Tibial artery (tissue), 4 donors: ENCODE measurements at regions not wholly inside any gene's neighbourhood (a gene's known extent, or its start where the extent isn't known, plus 50 kb on each side); places are given as distances from the start of the nearest gene placed in this dataset.

Experiments
- DNase-seq, 2 donors: peaks; one replicate each; pipeline ENCODE4 v3.0.0-alpha.2; 2019
- H3K27ac ChIP-seq, 2 donors: fragments of 200-600 bp; sonication (generic) in 1 of 2; 1 replicate in 1 of 2; 2 replicates in 1 of 2; pipeline ENCODE4 v1.5.1; 2018 to 2019; ENCODE audit warnings: mild to moderate bottlenecking in 1 of 2
- H3K27me3 ChIP-seq, 2 donors: fragments of 200-600 bp; sonication (generic) in 1 of 2; one replicate each; pipeline versions ENCODE4 v1.5.1 to v1.6.0; 2016 to 2019
- H3K36me3 ChIP-seq, 3 donors: fragments of 200-600 bp; sonication (generic) in 2 of 3; one replicate each; pipeline ENCODE4 v1.5.1; 2016 to 2019; ENCODE audit warnings: mild to moderate bottlenecking in 2 of 3
- H3K4me1 ChIP-seq, 4 donors: fragments of 200-600 bp; sonication (generic) in 2 of 4; 1 replicate in 3 of 4; 2 replicates in 1 of 4; pipeline ENCODE4 v1.5.1; 2016 to 2019
- H3K4me3 ChIP-seq, 2 donors: fragments of 200-600 bp; sonication (generic) in 1 of 2; 1 replicate in 1 of 2; 2 replicates in 1 of 2; pipeline ENCODE4 v1.5.1; 2018 to 2019; ENCODE audit warnings: mild to moderate bottlenecking in 2 of 2
- H3K9me3 ChIP-seq, 3 donors: fragments of 200-600 bp; sonication (generic) in 1 of 3; one replicate each; pipeline ENCODE4 v1.5.1; 2016 to 2019
- intact Hi-C: fragments of 100-400 bp; cut with DNase I; formaldehyde crosslinking; loops from one replicate; pipeline ENCODE4 v1.15.0; 2023; ENCODE audit warnings: low total_unique reads
- TF ChIP-seq, protein P1 (sequence below), 2 experiments: fragments of 200-600 bp in 1 of 2; fragments of 450-650 bp in 1 of 2; IDR thresholded peaks; one replicate each; pipeline ENCODE4 v1.5.1; 2017 to 2019; ENCODE audit warnings: antibody characterized with exemption in 2 of 2, mild to moderate bottlenecking in 1 of 2, moderate library complexity in 1 of 2

DNA sequence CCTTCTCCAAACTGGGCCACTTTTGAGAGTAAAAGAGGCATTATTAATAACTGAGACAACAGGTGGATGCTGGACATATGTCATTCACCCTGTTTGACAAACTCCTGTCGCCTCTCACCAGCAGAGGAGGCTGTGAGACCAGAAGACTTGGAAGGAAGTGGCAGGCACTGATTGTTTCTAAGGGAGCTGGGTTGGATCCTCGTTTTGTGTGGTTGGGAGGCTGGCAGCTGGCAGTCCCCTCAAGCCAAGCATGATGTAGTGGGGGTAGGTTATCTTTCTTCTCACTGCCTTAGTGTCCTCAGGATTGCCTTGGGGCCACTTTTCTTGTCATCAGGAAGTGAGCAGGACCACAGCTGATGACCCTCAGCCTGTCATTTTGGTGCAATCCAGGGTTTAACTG lies 86.5 kb upstream of the KCNJ15 start:
- Histone ChIP-seq H3K4me3 (no peak overlapping the region), H3K27me3 (no peaks in the 10 kb centered on the region), H3K36me3 (no peaks in the 10 kb centered on the region), H3K9me3 (no peaks in the 10 kb centered on the region), H3K4me1 (peaks cover 0 to 39% (median 6%) of the 10 kb centered on the region in 4 donors), H3K27ac (no peak overlapping the region)
- TF ChIP-seq, protein P1, sequence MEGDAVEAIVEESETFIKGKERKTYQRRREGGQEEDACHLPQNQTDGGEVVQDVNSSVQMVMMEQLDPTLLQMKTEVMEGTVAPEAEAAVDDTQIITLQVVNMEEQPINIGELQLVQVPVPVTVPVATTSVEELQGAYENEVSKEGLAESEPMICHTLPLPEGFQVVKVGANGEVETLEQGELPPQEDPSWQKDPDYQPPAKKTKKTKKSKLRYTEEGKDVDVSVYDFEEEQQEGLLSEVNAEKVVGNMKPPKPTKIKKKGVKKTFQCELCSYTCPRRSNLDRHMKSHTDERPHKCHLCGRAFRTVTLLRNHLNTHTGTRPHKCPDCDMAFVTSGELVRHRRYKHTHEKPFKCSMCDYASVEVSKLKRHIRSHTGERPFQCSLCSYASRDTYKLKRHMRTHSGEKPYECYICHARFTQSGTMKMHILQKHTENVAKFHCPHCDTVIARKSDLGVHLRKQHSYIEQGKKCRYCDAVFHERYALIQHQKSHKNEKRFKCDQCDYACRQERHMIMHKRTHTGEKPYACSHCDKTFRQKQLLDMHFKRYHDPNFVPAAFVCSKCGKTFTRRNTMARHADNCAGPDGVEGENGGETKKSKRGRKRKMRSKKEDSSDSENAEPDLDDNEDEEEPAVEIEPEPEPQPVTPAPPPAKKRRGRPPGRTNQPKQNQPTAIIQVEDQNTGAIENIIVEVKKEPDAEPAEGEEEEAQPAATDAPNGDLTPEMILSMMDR (IDR thresholded peaks at IDR 0.05), result peak; percentile 36 to 43
- intact Hi-C loops, result no loop called here
- peak in 1 of 2 donors; percentile 29 for DNase-seq

- Histone ChIP-seq H3K4me3 (no peak overlapping the region), H3K36me3 (no peaks in the 10 kb centered on the region), H3K27me3 (no peaks in the 10 kb centered on the region), H3K4me1 (peaks cover 0 to 40% (median 6%) of the 10 kb centered on the region in 4 donors), H3K27ac (no peak overlapping the region), H3K9me3 (no peaks in the 10 kb centered on the region)
- intact Hi-C loops, result no loop called here
- TF ChIP-seq, protein P1 (IDR thresholded peaks at IDR 0.05), result no peak
- no peak for DNase-seq
These were observed 85.8 kb upstream of the KCNJ15 start for GRCh38 chr21:38170704-38171682.

DNA sequence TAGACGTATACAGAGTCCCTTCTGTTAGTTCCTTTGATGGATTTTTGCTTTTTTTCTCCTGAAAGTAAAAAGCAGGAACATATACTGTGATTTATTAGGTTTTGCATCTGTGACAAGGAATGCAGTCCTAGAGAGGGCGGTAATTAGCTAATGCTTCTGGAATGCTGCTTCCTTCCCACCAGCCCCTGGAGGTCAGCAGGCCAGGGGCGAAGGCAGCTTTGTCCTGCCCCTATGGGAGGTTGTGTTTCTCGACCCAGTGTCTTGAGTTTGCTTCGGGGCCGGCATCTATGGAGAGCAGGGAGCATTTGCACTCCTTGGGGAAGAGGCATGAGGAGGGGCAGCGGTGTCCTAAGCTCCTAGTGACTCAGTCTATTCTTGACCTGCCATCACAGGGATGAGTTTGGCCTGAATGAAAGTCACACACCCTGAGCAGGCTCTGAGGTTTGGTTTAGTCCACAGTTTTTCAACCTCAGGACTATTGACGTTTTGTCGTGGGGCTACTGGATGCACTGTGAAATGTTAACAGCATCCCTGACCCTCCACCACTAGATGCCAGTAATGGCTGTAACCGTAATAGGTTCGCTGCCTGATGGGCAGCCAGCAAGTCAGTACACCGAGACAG lies 85.0 kb upstream of the KCNJ15 start:
- Histone ChIP-seq H3K4me3 (no peak overlapping the region), H3K4me1 (peaks cover 0 to 37% (median 6%) of the 10 kb centered on the region in 4 donors), H3K27me3 (no peaks in the 10 kb centered on the region), H3K9me3 (no peaks in the 10 kb centered on the region), H3K36me3 (no peaks in the 10 kb centered on the region), H3K27ac (no peak overlapping the region)
- intact Hi-C loops, result no loop called here
- TF ChIP-seq, protein P1 (IDR thresholded peaks at IDR 0.05), result no peak
- no peak for DNase-seq

DNA sequence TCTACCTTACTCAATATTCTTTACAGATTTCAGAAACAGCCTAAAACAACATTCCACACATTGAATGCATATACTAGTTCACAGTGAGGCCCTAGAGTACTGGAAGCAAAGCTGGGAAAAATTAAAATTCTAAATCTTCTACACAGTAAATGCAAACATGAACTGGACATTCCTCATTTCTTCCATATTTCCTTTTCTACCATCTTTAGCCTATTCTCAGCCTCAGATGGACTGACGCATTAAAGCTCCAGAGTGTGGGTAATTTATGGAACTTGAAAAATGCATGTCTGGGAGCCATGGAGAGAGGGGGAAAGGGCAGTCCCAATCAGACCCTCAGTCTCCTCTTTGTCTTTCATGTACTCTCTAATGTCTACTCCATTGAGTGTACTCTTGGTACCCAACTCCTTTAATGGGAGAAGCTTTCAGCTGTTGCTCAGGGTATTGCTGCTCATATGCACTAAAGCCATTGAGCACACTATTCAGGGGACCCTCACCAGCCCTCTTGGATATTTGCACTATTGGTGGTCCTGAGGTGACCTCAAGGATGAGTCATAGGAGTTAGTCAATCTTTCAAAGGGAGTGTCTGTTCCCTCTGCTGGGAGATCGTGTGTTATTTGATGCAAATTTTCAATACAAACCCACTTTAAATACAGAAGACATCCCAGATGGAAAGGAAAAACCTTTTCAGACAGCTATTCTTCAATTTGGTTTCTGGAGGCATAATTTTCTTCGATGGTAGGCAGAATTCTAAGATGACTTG lies 83.3 kb upstream of the KCNJ15 start:
- H3K9me3 ChIP-seq, result no peaks in the 10 kb centered on the region
- intact Hi-C loops, result no loop called here
- no peak overlapping the region for H3K4me3 ChIP-seq
- H3K27ac ChIP-seq, result no peak overlapping the region
- H3K27me3 ChIP-seq, result no peaks in the 10 kb centered on the region
- H3K36me3 ChIP-seq, result no peaks in the 10 kb centered on the region
- DNase-seq, result no peak
- H3K4me1 ChIP-seq, result peaks cover 0 to 37% (median 6%) of the 10 kb centered on the region in 4 donors
- TF ChIP-seq, protein P1 (IDR thresholded peaks at IDR 0.05), result no peak

GRCh38 chr21:38175306-38175705 lies 81.5 kb upstream of the KCNJ15 start:
- no peak for DNase-seq
- no peaks in the 10 kb centered on the region for H3K27me3 ChIP-seq
- TF ChIP-seq, protein P1 (IDR thresholded peaks at IDR 0.05), result no peak
- no peak overlapping the region for H3K27ac ChIP-seq
- no peaks in the 10 kb centered on the region for H3K9me3 ChIP-seq
- peaks cover 0 to 37% (median 6%) of the 10 kb centered on the region in 4 donors for H3K4me1 ChIP-seq
- intact Hi-C loops, result no loop called here
- H3K4me3 ChIP-seq, result no peak overlapping the region
- no peaks in the 10 kb centered on the region for H3K36me3 ChIP-seq
